CD4-positive, CD25-positive, alpha-beta regulatory T cell (primary cell): ENCODE measurements at regions not wholly inside any gene's neighbourhood (a gene's known extent, or its start where the extent isn't known, plus 50 kb on each side); places are given as distances from the start of the nearest gene placed in this dataset.

Experiments
- ATAC-seq, 2 donors: fragments of 150-1000 bp; cut with Tn5 transposase; one replicate each; pipeline ENCODE4 v1.10.0; 2021; ENCODE audit warnings: low read depth in 2 of 2, moderate number of reproducible peaks in 2 of 2, moderate library complexity in 1 of 2
- DNase-seq, 3 donors: peaks; one replicate each; pipeline versions ENCODE4 v3.0.0 to v3.0.0-alpha.2; 2012 to 2022; ENCODE audit warnings: mixed read lengths in 1 of 3
- H3K27ac ChIP-seq: one replicate; pipeline ENCODE4 v1.7.0; 2013; ENCODE audit warnings: mild to moderate bottlenecking, low read length; ENCODE audit not compliant: insufficient read depth, poor library complexity, severe bottlenecking
- H3K27me3 ChIP-seq: one replicate; pipeline ENCODE4 v1.7.0; 2013; ENCODE audit warnings: low read length; ENCODE audit not compliant: control insufficient read depth, insufficient read depth
- H3K36me3 ChIP-seq: one replicate; pipeline ENCODE4 v1.7.0; 2013; ENCODE audit warnings: mild to moderate bottlenecking, low read length, moderate library complexity; ENCODE audit not compliant: control insufficient read depth, insufficient read depth
- H3K4me1 ChIP-seq: 2 replicates; pipeline ENCODE4 v1.7.0; 2013; ENCODE audit warnings: mild to moderate bottlenecking, low read length; ENCODE audit not compliant: insufficient read depth, control insufficient read depth, poor library complexity, severe bottlenecking
- H3K4me3 ChIP-seq: one replicate; pipeline ENCODE4 v1.7.0; 2013; ENCODE audit warnings: low read depth, mild to moderate bottlenecking, low read length, moderate library complexity
- H3K9me3 ChIP-seq, 2 experiments: 1 replicate in 1 of 2; 2 replicates in 1 of 2; pipeline ENCODE4 v1.7.0; 2013; ENCODE audit warnings: low read length in 2 of 2, mild to moderate bottlenecking in 1 of 2, moderate library complexity in 1 of 2; ENCODE audit not compliant: control insufficient read depth in 2 of 2
- H3K27ac Mint-ChIP-seq, 3 donors: one replicate each; pipeline ENCODE4 v1.8.0; 2020 to 2022; ENCODE audit warnings: mild to moderate bottlenecking in 3 of 3, mixed read lengths in 3 of 3, moderate library complexity in 2 of 3
- H3K27me3 Mint-ChIP-seq: one replicate; pipeline ENCODE4 v1.8.0; 2022; ENCODE audit warnings: mild to moderate bottlenecking, mixed read lengths
- H3K36me3 Mint-ChIP-seq: one replicate; pipeline ENCODE4 v1.8.0; 2020; ENCODE audit warnings: mixed read lengths
- H3K4me1 Mint-ChIP-seq, 4 donors: one replicate each; pipeline ENCODE4 v1.8.0; 2020 to 2022; ENCODE audit warnings: mixed read lengths in 4 of 4, mild to moderate bottlenecking in 1 of 4
- H3K4me3 Mint-ChIP-seq, 4 donors: one replicate each; pipeline ENCODE4 v1.8.0; 2020 to 2022; ENCODE audit warnings: mild to moderate bottlenecking in 4 of 4, mixed read lengths in 4 of 4, moderate library complexity in 3 of 4
- H3K9me3 Mint-ChIP-seq, 7 donors: one replicate each; pipeline ENCODE4 v1.8.0; 2020 to 2022; ENCODE audit warnings: mixed read lengths in 7 of 7, mild to moderate bottlenecking in 3 of 7, moderate library complexity in 2 of 7

DNA sequence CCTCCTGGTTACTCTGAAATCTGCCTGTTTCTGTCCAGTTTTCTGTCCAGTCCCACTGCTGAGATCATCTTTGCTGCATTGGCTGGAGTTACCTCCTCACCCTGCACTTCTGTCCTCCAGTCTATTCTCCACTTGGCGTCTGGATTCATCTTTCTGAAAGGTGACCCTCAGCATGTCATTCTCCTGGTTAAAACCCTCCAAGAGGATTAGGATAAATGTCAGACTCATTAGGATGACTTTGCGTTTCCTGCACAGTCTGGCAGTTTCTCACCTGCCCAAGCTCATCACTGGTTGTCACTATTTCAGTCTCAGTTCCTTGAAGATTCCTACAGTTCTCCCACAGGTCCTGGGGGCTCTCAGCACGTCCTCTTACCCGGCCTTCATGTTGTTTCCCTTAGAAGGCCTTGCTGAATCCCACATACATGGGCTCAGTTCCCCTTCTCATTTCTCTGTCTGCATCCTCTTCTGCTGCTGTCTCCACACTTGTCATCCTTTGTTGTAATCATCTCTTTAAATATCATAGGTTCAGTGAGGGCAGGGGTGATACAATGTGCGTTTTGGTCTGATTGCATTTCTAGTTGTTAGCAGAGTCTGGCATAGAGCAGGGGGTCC is 374.8 kb downstream of the QKI start:
- no peak overlapping the region for H3K4me3 Mint-ChIP-seq
- Histone ChIP-seq H3K36me3 (no peaks in the 10 kb centered on the region), H3K9me3 (no peaks in the 10 kb centered on the region), H3K4me1 (no peaks in the 10 kb centered on the region), H3K27ac (no peak overlapping the region), H3K27me3 (peaks cover 1% of the 10 kb centered on the region), H3K4me3 (no peak overlapping the region)
- H3K27ac Mint-ChIP-seq, result no peak overlapping the region
- H3K27me3 Mint-ChIP-seq, result peaks cover 5% of the 10 kb centered on the region
- H3K9me3 Mint-ChIP-seq, result peaks cover 0 to 1% (median 0%) of the 10 kb centered on the region in 7 donors
- H3K4me1 Mint-ChIP-seq, result no peaks in the 10 kb centered on the region
- no peak for ATAC-seq
- DNase-seq, result no peak
- no peaks in the 10 kb centered on the region for H3K36me3 Mint-ChIP-seq

DNA sequence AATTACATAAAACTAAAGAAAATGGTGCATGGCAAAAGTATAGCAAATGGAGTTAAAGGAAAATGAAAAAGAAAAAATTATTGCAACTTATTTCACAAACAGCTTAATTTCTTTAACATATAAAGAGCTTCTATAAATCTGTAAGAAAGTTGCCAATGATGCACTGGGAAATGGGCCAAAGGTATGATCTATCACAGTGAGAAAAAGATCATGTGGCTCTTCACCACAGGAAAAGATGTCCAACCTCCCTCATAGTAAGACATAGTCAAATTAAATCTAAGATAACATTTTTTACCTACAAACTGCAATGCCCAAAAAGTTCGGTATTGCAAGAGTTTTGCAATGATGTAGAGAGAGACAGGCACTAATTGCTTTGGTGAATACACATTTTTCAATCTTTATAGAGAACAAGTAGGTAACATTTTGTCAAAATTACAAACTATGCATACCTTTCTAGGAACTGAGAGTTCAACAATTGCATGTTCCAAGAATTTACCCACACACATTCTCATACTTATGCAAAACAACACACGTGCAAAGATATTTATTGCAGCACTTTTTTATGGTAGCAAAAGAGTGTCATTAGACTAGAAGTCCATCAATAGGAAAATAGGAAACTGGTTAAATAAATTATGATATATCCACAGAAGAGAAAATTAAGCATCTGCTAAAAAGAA is 372.6 kb downstream of the QKI start:
- Mint-ChIP-seq H3K9me3 (peaks cover 0 to 1% (median 0%) of the 10 kb centered on the region in 7 donors), H3K27ac (no peak overlapping the region), H3K4me3 (no peak overlapping the region), H3K27me3 (peaks cover 5% of the 10 kb centered on the region), H3K4me1 (peaks cover 0 to 5% (median 0%) of the 10 kb centered on the region in 4 donors), H3K36me3 (no peaks in the 10 kb centered on the region)
- Histone ChIP-seq H3K27me3 (no peaks in the 10 kb centered on the region), H3K4me1 (no peaks in the 10 kb centered on the region), H3K4me3 (no peak overlapping the region), H3K36me3 (no peaks in the 10 kb centered on the region), H3K9me3 (no peaks in the 10 kb centered on the region), H3K27ac (no peak overlapping the region)
- DNase-seq (peak in 1 of 3 donors; percentile 75), ATAC-seq (no peak)

DNA sequence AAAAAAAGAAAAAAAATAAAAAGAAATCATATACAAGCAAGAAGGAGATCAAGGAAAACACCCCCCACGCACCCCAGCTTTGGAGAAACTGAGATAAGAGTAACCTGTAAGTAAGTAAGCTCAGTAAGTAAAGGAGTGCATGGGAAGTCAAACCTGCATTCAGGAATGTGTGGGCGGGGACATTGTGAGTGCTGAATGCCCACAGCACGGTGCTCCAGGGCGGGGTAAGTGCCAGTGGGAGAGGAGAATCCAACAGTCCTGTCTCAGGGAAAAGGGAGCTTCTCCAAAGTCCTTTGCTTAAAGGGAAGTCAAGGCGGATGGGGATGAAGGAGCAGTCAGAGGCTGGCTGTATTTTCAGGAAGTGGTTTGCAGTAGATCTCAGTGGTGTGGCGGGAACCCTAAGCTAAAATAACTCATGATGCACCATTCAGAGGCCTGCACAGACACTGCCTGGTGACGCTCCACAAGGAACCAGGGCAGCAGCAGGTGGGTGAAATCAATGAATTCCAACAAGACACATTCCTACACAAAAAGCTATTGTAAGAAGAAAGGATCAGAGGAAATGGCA is 368.0 kb downstream of the QKI start:
- Histone ChIP-seq H3K4me3 (no peak overlapping the region), H3K27me3 (no peaks in the 10 kb centered on the region), H3K9me3 (no peaks in the 10 kb centered on the region), H3K4me1 (no peaks in the 10 kb centered on the region), H3K27ac (no peak overlapping the region), H3K36me3 (no peaks in the 10 kb centered on the region)
- DNase-seq (peak in 1 of 3 donors; percentile 55), ATAC-seq (no peak)
- no peak overlapping the region for H3K27ac Mint-ChIP-seq
- H3K9me3 Mint-ChIP-seq, result peaks cover 0 to 3% (median 0%) of the 10 kb centered on the region in 7 donors
- no peak overlapping the region for H3K4me3 Mint-ChIP-seq
- H3K36me3 Mint-ChIP-seq, result no peaks in the 10 kb centered on the region
- H3K4me1 Mint-ChIP-seq, result peaks cover 0 to 9% (median 0%) of the 10 kb centered on the region in 4 donors
- H3K27me3 Mint-ChIP-seq, result peaks cover 9% of the 10 kb centered on the region

DNA sequence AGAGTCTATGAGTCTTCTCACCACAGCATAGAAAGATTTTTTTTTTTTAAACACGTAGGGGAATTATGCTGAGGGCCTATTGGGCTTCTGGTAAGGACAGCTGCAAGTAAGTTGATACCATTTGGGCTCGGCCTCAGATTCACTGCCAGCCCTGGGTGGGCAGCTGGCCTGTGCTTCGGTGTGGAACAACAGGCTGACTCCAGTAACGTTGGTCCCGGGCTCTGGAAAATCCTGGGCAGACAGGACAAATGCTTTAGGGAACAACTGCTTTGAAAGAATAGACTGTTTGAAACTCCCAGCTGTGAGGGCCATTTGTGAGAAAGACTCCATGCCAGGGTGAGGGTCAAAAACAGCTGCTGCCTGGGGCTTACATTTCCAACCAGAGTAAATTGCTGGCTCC is 366.5 kb downstream of the QKI start:
- no peaks in the 10 kb centered on the region for H3K9me3 ChIP-seq
- Mint-ChIP-seq H3K27ac (no peak overlapping the region), H3K4me1 (peaks cover 0 to 9% (median 0%) of the 10 kb centered on the region in 4 donors), H3K9me3 (peaks cover 0 to 3% (median 0%) of the 10 kb centered on the region in 7 donors), H3K27me3 (peaks cover 5% of the 10 kb centered on the region), H3K4me3 (no peak overlapping the region), H3K36me3 (no peaks in the 10 kb centered on the region)
- DNase-seq (no peak), ATAC-seq (no peak)
- no peak overlapping the region for H3K27ac ChIP-seq
- H3K36me3 ChIP-seq, result no peaks in the 10 kb centered on the region
- no peaks in the 10 kb centered on the region for H3K27me3 ChIP-seq
- H3K4me1 ChIP-seq, result no peaks in the 10 kb centered on the region
- no peak overlapping the region for H3K4me3 ChIP-seq

DNA sequence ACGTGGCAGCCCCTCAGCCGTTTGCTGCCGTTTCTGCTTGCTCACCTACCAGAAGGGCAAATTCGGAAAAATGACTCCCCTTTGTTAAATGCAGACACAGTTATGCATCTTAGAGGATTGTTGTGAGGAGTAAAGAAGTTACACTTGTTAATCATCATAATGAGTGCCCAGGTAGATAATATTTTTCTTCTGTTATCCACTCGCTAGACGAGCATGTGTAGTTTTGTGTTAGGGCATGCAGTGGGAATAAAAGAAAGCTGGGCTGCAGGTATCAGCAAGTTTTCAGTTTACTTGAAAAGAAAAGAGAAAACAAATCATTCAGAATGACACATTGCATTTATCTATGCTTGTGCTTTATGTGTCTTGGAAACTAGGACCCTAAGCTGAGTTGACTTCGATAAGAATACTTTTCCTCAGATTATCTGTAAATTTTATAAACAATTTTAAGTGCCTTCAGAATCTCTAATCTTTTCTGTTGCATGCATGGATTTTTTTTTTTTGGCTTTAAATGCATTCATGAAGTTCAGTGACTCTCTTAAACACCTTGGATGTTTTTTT is 365.3 kb downstream of the QKI start:
- Mint-ChIP-seq H3K9me3 (peaks cover 0 to 3% (median 0%) of the 10 kb centered on the region in 7 donors), H3K27ac (no peak overlapping the region), H3K4me3 (no peak overlapping the region), H3K36me3 (no peaks in the 10 kb centered on the region), H3K4me1 (peaks cover 0 to 9% (median 0%) of the 10 kb centered on the region in 4 donors), H3K27me3 (peaks cover 5% of the 10 kb centered on the region)
- H3K36me3 ChIP-seq, result no peaks in the 10 kb centered on the region
- no peaks in the 10 kb centered on the region for H3K27me3 ChIP-seq
- no peaks in the 10 kb centered on the region for H3K9me3 ChIP-seq
- no peaks in the 10 kb centered on the region for H3K4me1 ChIP-seq
- ATAC-seq (no peak), DNase-seq (no peak)
- H3K27ac ChIP-seq, result no peak overlapping the region
- H3K4me3 ChIP-seq, result no peak overlapping the region

DNA sequence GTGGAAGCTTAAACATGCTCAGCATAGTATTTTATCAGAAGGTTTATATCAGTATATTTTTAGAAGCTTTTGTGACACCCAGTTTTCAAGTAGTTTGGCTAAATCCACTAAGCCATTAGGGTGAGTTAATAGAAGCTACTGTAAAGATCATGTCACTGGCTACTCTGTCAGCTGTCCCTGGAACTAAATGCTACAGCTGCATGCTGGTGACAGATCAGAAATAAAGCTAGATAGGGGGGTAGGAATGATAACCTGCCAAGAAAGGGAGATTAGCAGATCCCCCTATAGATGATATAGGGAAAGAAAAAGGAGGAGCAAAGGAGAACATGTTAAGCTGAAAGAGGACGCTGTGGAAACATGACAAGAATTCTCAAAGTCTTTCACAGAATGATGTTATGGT is 363.2 kb downstream of the QKI start:
- Mint-ChIP-seq H3K4me1 (peaks cover 0 to 7% (median 0%) of the 10 kb centered on the region in 4 donors), H3K4me3 (no peak overlapping the region), H3K9me3 (peaks cover 0 to 3% (median 0%) of the 10 kb centered on the region in 7 donors), H3K27ac (no peak overlapping the region), H3K36me3 (no peaks in the 10 kb centered on the region), H3K27me3 (peaks cover 5% of the 10 kb centered on the region)
- Histone ChIP-seq H3K27ac (no peak overlapping the region), H3K4me3 (no peak overlapping the region), H3K36me3 (no peaks in the 10 kb centered on the region), H3K9me3 (no peaks in the 10 kb centered on the region), H3K4me1 (no peaks in the 10 kb centered on the region), H3K27me3 (no peaks in the 10 kb centered on the region)
- DNase-seq, result no peak
- no peak for ATAC-seq

DNA sequence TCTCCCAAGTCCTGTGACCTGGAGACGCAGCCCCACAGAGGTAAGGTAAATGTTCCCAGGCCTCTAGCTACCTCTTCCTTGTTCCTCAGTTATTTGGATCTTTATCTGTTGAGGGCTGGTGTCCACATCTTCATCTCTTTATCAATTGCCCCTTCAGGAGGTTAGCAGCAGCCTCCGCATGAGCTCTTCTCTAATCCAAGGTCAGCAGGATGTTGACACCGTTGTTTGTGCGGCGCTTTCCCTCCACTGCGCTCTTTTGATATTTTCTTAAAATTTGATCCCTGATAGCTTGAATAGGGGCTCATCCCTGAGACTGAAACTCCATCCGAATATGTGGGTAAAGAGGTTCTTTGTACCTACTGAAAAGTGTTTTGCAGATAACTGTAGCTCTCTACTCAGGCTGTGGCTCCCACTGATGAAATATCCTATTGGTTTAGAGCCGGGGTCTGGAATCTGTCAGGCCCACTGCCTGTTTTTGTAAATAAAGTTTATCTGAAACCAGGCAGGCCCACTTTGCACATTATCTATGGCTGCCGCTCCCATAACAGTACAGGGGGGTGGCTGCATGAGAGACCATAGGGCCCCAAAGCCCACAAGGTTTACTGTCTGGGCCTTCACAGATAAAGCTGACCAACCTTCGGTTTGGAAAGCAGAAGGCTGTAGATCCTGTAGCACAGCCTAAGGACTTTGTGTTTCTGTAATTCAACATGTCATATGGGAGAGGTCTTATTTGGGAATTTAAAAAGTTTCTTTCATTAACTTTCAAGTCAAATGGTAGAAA is 362.6 kb downstream of the QKI start:
- Histone ChIP-seq H3K9me3 (no peaks in the 10 kb centered on the region), H3K4me3 (no peak overlapping the region), H3K36me3 (no peaks in the 10 kb centered on the region), H3K27me3 (no peaks in the 10 kb centered on the region), H3K4me1 (no peaks in the 10 kb centered on the region), H3K27ac (no peak overlapping the region)
- Mint-ChIP-seq H3K9me3 (peaks cover 0 to 3% (median 0%) of the 10 kb centered on the region in 7 donors), H3K36me3 (no peaks in the 10 kb centered on the region), H3K27ac (no peak overlapping the region), H3K4me3 (no peak overlapping the region), H3K27me3 (peaks cover 5% of the 10 kb centered on the region), H3K4me1 (peaks cover 0 to 4% (median 0%) of the 10 kb centered on the region in 4 donors)
- DNase-seq, result no peak
- ATAC-seq, result no peak
